WTC11 (cell line): ENCODE measurements at regions not wholly inside any gene's neighbourhood (a gene's known extent, or its start where the extent isn't known, plus 50 kb on each side); places are given as distances from the start of the nearest gene placed in this dataset.

Experiments
- ATAC-seq: fragments of 200-7000 bp; cut with Tn5 transposase; 2 replicates; pipeline ENCODE4 v1.10.0; 2021; ENCODE audit warnings: mild to moderate bottlenecking, moderate library complexity
- CTCF ChIA-PET: fragments of 300-600 bp; sonication (Branson Sonifier 250); formaldehyde crosslinking; loops from one replicate; lab custom pipeline; 2021; ENCODE audit warnings: antibody characterized with exemption; lab: Charles Lee
- POLR2A ChIA-PET: fragments of 350-600 bp; sonication (Branson Sonifier 250); formaldehyde crosslinking; loops from one replicate; lab custom pipeline; 2021; ENCODE audit warnings: antibody characterized with exemption; lab: Charles Lee
- DNase-seq: peaks from one replicate; pipeline ENCODE4 v3.0.0; 2021; ENCODE audit warnings: low spot score
- H3K27ac Mint-ChIP-seq: 2 replicates; pipeline ENCODE4 v1.8.0; 2021; ENCODE audit warnings: mixed read lengths
- H3K27me3 Mint-ChIP-seq: 2 replicates; pipeline ENCODE4 v1.8.0; 2021; ENCODE audit warnings: low read depth, mild to moderate bottlenecking, moderate library complexity, mixed read lengths
- H3K36me3 Mint-ChIP-seq: 2 replicates; pipeline ENCODE4 v1.8.0; 2021; ENCODE audit warnings: mixed read lengths
- H3K4me1 Mint-ChIP-seq: 2 replicates; pipeline ENCODE4 v1.8.0; 2022; ENCODE audit warnings: mixed read lengths
- H3K4me3 Mint-ChIP-seq: 2 replicates; pipeline ENCODE4 v1.8.0; 2021; ENCODE audit warnings: mild to moderate bottlenecking, moderate library complexity, mixed read lengths
- H3K9me3 Mint-ChIP-seq: 2 replicates; pipeline ENCODE4 v1.8.0; 2021; ENCODE audit warnings: mixed read lengths
- ATF6 ChIP-seq: sonication (generic); formaldehyde crosslinking; IDR thresholded peaks from 2 replicates; pipeline ENCODE4 v1.8.1; 2023; ENCODE audit warnings: mild to moderate bottlenecking, missing genetic modification reagents
- CREB1 ChIP-seq: sonication (generic); formaldehyde crosslinking; IDR thresholded peaks from 2 replicates; pipeline ENCODE4 v1.8.0; 2023; ENCODE audit warnings: mild to moderate bottlenecking, missing genetic modification reagents
- CREM ChIP-seq: sonication (generic); formaldehyde crosslinking; IDR thresholded peaks from 2 replicates; pipeline ENCODE4 v1.8.1; 2022; ENCODE audit warnings: mild to moderate bottlenecking, missing genetic modification reagents, moderate library complexity
- E2F4 ChIP-seq: sonication (generic); formaldehyde crosslinking; IDR thresholded peaks from 2 replicates; pipeline ENCODE4 v1.8.1; 2022; ENCODE audit warnings: low read depth, mild to moderate bottlenecking, moderate library complexity, missing genetic modification reagents, borderline replicate concordance
- EMX1 ChIP-seq: fragments of 250-450 bp; sonication (Bioruptor Pico); IDR thresholded peaks from 2 replicates; pipeline ENCODE4 v1.8.0; 2021; ENCODE audit warnings: mild to moderate bottlenecking
- FOXJ3 ChIP-seq: sonication (generic); formaldehyde crosslinking; IDR thresholded peaks from 2 replicates; pipeline ENCODE4 v1.9.0; 2021; ENCODE audit warnings: missing genetic modification reagents, mild to moderate bottlenecking, borderline replicate concordance
- FOXP1 ChIP-seq: sonication (generic); formaldehyde crosslinking; IDR thresholded peaks from 2 replicates; pipeline ENCODE4 v1.8.0; 2022; ENCODE audit warnings: missing genetic modification reagents, mild to moderate bottlenecking, moderate library complexity, borderline replicate concordance
- GRHL2 ChIP-seq: fragments of 250-450 bp; sonication (Bioruptor Pico); IDR thresholded peaks from 2 replicates; pipeline ENCODE4 v1.8.0; 2022; ENCODE audit warnings: mild to moderate bottlenecking, moderate library complexity; ENCODE audit not compliant: insufficient replicate concordance, severe bottlenecking
- IRF1 ChIP-seq: sonication (generic); formaldehyde crosslinking; IDR thresholded peaks from 2 replicates; pipeline ENCODE4 v1.8.0; 2023; ENCODE audit warnings: missing genetic modification reagents
- MAX ChIP-seq: sonication (generic); formaldehyde crosslinking; IDR thresholded peaks from 2 replicates; pipeline ENCODE4 v1.8.0; 2022; ENCODE audit warnings: mild to moderate bottlenecking, missing genetic modification reagents
- MXD4 ChIP-seq: fragments of 250-450 bp; sonication (Bioruptor Pico); IDR thresholded peaks from 2 replicates; pipeline ENCODE4 v1.8.0; 2021; ENCODE audit warnings: mild to moderate bottlenecking, moderate library complexity, borderline replicate concordance
- NR1H2 ChIP-seq: sonication (generic); formaldehyde crosslinking; IDR thresholded peaks from 2 replicates; pipeline ENCODE4 v1.9.0; 2021; ENCODE audit warnings: mild to moderate bottlenecking, moderate library complexity, missing genetic modification reagents
- PRRX2 ChIP-seq: fragments of 250-450 bp; sonication (Bioruptor Pico); IDR thresholded peaks from 2 replicates; pipeline ENCODE4 v1.8.0; 2021; ENCODE audit warnings: mild to moderate bottlenecking
- STAT6 ChIP-seq: sonication (generic); formaldehyde crosslinking; conservative IDR thresholded peaks from 2 replicates; pipeline ENCODE4 v1.8.1; 2023; ENCODE audit warnings: mild to moderate bottlenecking, low read depth, missing genetic modification reagents, moderate library complexity
- TCF7 ChIP-seq: sonication (generic); formaldehyde crosslinking; IDR thresholded peaks from 2 replicates; pipeline ENCODE4 v1.8.0; 2022; ENCODE audit warnings: mild to moderate bottlenecking, low read depth, missing genetic modification reagents, moderate library complexity
- ZBTB21 ChIP-seq: sonication (generic); formaldehyde crosslinking; IDR thresholded peaks from 2 replicates; pipeline ENCODE4 v1.8.1; 2023; ENCODE audit warnings: mild to moderate bottlenecking, missing genetic modification reagents, borderline replicate concordance
- ZNF219 ChIP-seq: sonication (generic); formaldehyde crosslinking; IDR thresholded peaks from 2 replicates; pipeline ENCODE4 v1.8.0; 2023; ENCODE audit warnings: missing genetic modification reagents, mild to moderate bottlenecking, borderline replicate concordance
- ZNF232 ChIP-seq: sonication (generic); formaldehyde crosslinking; IDR thresholded peaks from 2 replicates; pipeline ENCODE4 v1.8.0; 2022; ENCODE audit warnings: mild to moderate bottlenecking, missing genetic modification reagents
- ZNF396 ChIP-seq: fragments of 250-450 bp; sonication (Bioruptor Pico); IDR thresholded peaks from 2 replicates; pipeline ENCODE4 v1.8.0; 2021; ENCODE audit warnings: mild to moderate bottlenecking, moderate library complexity, borderline replicate concordance
- ZNF416 ChIP-seq: fragments of 250-450 bp; sonication (Bioruptor Pico); IDR thresholded peaks from 2 replicates; pipeline ENCODE4 v1.9.0; 2021; ENCODE audit warnings: mild to moderate bottlenecking, inconsistent platforms
- ZNF512 ChIP-seq: sonication (generic); formaldehyde crosslinking; IDR thresholded peaks from 2 replicates; pipeline ENCODE4 v1.8.1; 2022; ENCODE audit warnings: missing genetic modification reagents, borderline replicate concordance
- ZNF532 ChIP-seq: fragments of 250-450 bp; sonication (Bioruptor Pico); IDR thresholded peaks from 2 replicates; pipeline ENCODE4 v1.9.0; 2021; ENCODE audit warnings: mild to moderate bottlenecking, borderline replicate concordance

- DNase-seq, result no peak
- H3K4me3 Mint-ChIP-seq, result no peak overlapping the region
- no peak for ATAC-seq
- TF ChIP-seq ZNF219 (no peak), NR1H2 (no peak), PRRX2 (no peak), CREM (CRISPR knock-in tag) (no peak), EMX1 (CRISPR knock-in tag) (no peak), ZNF232 (CRISPR knock-in tag) (no peak), FOXJ3 (CRISPR knock-in tag) (no peak), STAT6 (CRISPR knock-in tag) (no peak), IRF1 (CRISPR knock-in tag) (no peak), CREB1 (CRISPR knock-in tag) (no peak), GRHL2 (CRISPR knock-in tag) (no peak), ZNF512 (CRISPR knock-in tag) (no peak), FOXP1 (CRISPR knock-in tag) (no peak), E2F4 (no peak), ZNF396 (CRISPR knock-in tag) (no peak), TCF7 (CRISPR knock-in tag) (no peak), ZBTB21 (no peak)
- ChIA-PET POLR2A (no interaction called here), CTCF (no interaction called here)
- H3K36me3 Mint-ChIP-seq, result no peaks in the 10 kb centered on the region
- H3K9me3 Mint-ChIP-seq, result peaks cover 9% of the 10 kb centered on the region
- no peaks in the 10 kb centered on the region for H3K4me1 Mint-ChIP-seq
- no peaks in the 10 kb centered on the region; the same call in none of the 2 replicates for H3K27me3 Mint-ChIP-seq
- no peak overlapping the region for H3K27ac Mint-ChIP-seq
Observed at GRCh38 chr11:19635332-19635731, 77.3 kb upstream of the NAV2 start.

- no peaks in the 10 kb centered on the region for H3K4me1 Mint-ChIP-seq
- ChIA-PET CTCF (interaction anchor here (1.0 to 2.3 kb wide), 2 partner anchors 76 to 110 kb away, joined by 4 to 6 read pairs; no protein-coding TSS in a partner anchor), POLR2A (no interaction called here)
- H3K4me3 Mint-ChIP-seq, result no peak overlapping the region
- DNase-seq (no peak), ATAC-seq (no peak; the same call in 1 of the 2 replicates)
- H3K36me3 Mint-ChIP-seq, result no peaks in the 10 kb centered on the region
- no peak overlapping the region for H3K27ac Mint-ChIP-seq
- no peaks in the 10 kb centered on the region; the same call in none of the 2 replicates for H3K27me3 Mint-ChIP-seq
- peaks cover 13% of the 10 kb centered on the region for H3K9me3 Mint-ChIP-seq
- TF ChIP-seq CREB1 (CRISPR knock-in tag), result no peak
- no peak for TF ChIP-seq MXD4 (CRISPR knock-in tag)
- no peak for TF ChIP-seq ZNF416 (CRISPR knock-in tag)
- TF ChIP-seq FOXJ3 (CRISPR knock-in tag), result no peak
- no peak for TF ChIP-seq MAX (CRISPR knock-in tag)
- TF ChIP-seq ZNF532, result no peak
- TF ChIP-seq ATF6 (CRISPR knock-in tag), result no peak
Observed at GRCh38 chr11:19633276-19633675, 79.4 kb upstream of the NAV2 start.
